GM21717 (cell line): ENCODE measurements at regions not wholly inside any gene's neighbourhood (a gene's known extent, or its start where the extent isn't known, plus 50 kb on each side); places are given as distances from the start of the nearest gene placed in this dataset.

Experiments used
- ATAC-seq: cut with Tn5 transposase; IDR thresholded peaks from one replicate; pipeline ENCODE4 v1.9.1; 2021; ENCODE audit warnings: mild to moderate bottlenecking, moderate library complexity; ENCODE audit not compliant: unreplicated experiment

GRCh38 chr14:56870336-56870735 is 60.1 kb upstream of the OTX2 start:
- no peak for ATAC-seq

- ATAC-seq: no peak
These were observed 58.4 kb upstream of the OTX2 start for GRCh38 chr14:56868660-56869059.

GRCh38 chr14:56862836-56863235 is 52.6 kb upstream of the OTX2 start:
- ATAC-seq: no peak

GRCh38 chr14:56860441-56860840 is 50.2 kb upstream of the OTX2 start:
- no peak for ATAC-seq
